Loucy (cell line): ENCODE measurements at regions not wholly inside any gene's neighbourhood (a gene's known extent, or its start where the extent isn't known, plus 50 kb on each side); places are given as distances from the start of the nearest gene placed in this dataset.

Experiments
- H2AFZ ChIP-seq: fragments of 200-600 bp; sonication (generic); 2 replicates; pipeline ENCODE4 v1.6.0; 2016; ENCODE audit warnings: antibody characterized with exemption, mild to moderate bottlenecking, low read length, moderate library complexity
- H3F3A ChIP-seq: fragments of 200-600 bp; 2 replicates; pipeline ENCODE4 v1.6.0; 2016; ENCODE audit warnings: antibody characterized with exemption, low read depth, mild to moderate bottlenecking
- H3K27me3 ChIP-seq: fragments of 200-600 bp; sonication (generic); 2 replicates; pipeline ENCODE4 v1.6.1; 2014; ENCODE audit warnings: low read length, mild to moderate bottlenecking; ENCODE audit not compliant: insufficient read depth, poor library complexity, severe bottlenecking
- H3K36me3 ChIP-seq: fragments of 200-600 bp; sonication (generic); 2 replicates; pipeline ENCODE4 v1.6.1; 2016; ENCODE audit warnings: low read length; ENCODE audit not compliant: insufficient read depth
- H3K4me1 ChIP-seq: fragments of 200-600 bp; sonication (generic); 2 replicates; pipeline ENCODE4 v1.5.1; 2014; ENCODE audit warnings: low read length, mild to moderate bottlenecking; ENCODE audit not compliant: insufficient read depth, poor library complexity, severe bottlenecking
- H3K4me2 ChIP-seq: fragments of 200-600 bp; sonication (generic); 2 replicates; pipeline ENCODE4 v1.6.0; 2014; ENCODE audit warnings: antibody characterized with exemption, low read length, low read depth, mild to moderate bottlenecking; ENCODE audit not compliant: poor library complexity, severe bottlenecking
- H3K4me3 ChIP-seq: fragments of 200-600 bp; sonication (generic); 2 replicates; pipeline ENCODE4 v1.5.1; 2014; ENCODE audit warnings: low read length, mild to moderate bottlenecking, mixed read lengths; ENCODE audit not compliant: poor library complexity, severe bottlenecking
- H3K79me2 ChIP-seq: fragments of 200-600 bp; sonication (generic); 2 replicates; pipeline ENCODE4 v1.6.1; 2014; ENCODE audit warnings: low read length; ENCODE audit not compliant: insufficient read depth
- H3K9ac ChIP-seq: fragments of 200-600 bp; sonication (generic); 2 replicates; pipeline ENCODE4 v1.6.0; 2014; ENCODE audit warnings: mild to moderate bottlenecking, low read depth, low read length, moderate library complexity; ENCODE audit not compliant: poor library complexity, severe bottlenecking
- H3K9me2 ChIP-seq: fragments of 200-600 bp; sonication (generic); replicated peaks from 2 replicates; pipeline ENCODE4 v1.6.1; 2016; ENCODE audit warnings: low read depth, low read length, mixed read lengths
- H3K9me3 ChIP-seq: fragments of 200-600 bp; sonication (generic); 2 replicates; pipeline ENCODE4 v1.6.1; 2014; ENCODE audit warnings: mild to moderate bottlenecking, antibody characterized with exemption, low read length, low read depth; ENCODE audit not compliant: insufficient read depth
- H4K20me1 ChIP-seq: fragments of 200-600 bp; sonication (generic); 2 replicates; pipeline ENCODE4 v1.6.0; 2014; ENCODE audit warnings: antibody characterized with exemption, low read length, mild to moderate bottlenecking; ENCODE audit not compliant: insufficient read depth, poor library complexity, severe bottlenecking
- CTCF ChIP-seq: fragments of 200-600 bp; sonication (generic); conservative IDR thresholded peaks from 2 replicates; pipeline ENCODE4 v1.5.1; 2014; ENCODE audit warnings: mild to moderate bottlenecking, antibody characterized with exemption, low read length
- EZH2phosphoT487 ChIP-seq: fragments of 200-600 bp; IDR thresholded peaks from 2 replicates; pipeline ENCODE4 v1.6.1; 2018; ENCODE audit warnings: antibody characterized with exemption, mild to moderate bottlenecking, moderate library complexity, borderline replicate concordance

GRCh38 chr9:129482521-129483414, 138.1 kb downstream of the C9orf50 start:
- H3K4me1 ChIP-seq: peaks cover 3% of the 10 kb centered on the region
- H4K20me1 ChIP-seq: no peaks in the 10 kb centered on the region
- TF ChIP-seq CTCF (no peak), EZH2phosphoT487 (no peak)
- H2AFZ ChIP-seq: no peak overlapping the region
- no peaks in the 10 kb centered on the region for H3K27me3 ChIP-seq
- no peaks in the 10 kb centered on the region for H3K9me2 ChIP-seq
- H3K9me3 ChIP-seq: no peaks in the 10 kb centered on the region
- no peaks in the 10 kb centered on the region for H3K36me3 ChIP-seq
- H3K79me2 ChIP-seq: no peaks in the 10 kb centered on the region
- H3K4me2 ChIP-seq: no peak overlapping the region
- no peaks in the 10 kb centered on the region for H3F3A ChIP-seq
- no peak overlapping the region for H3K9ac ChIP-seq
- no peak overlapping the region for H3K4me3 ChIP-seq

GRCh38 chr9:129481810-129482511, 138.9 kb downstream of the C9orf50 start:
- Histone ChIP-seq H3K9me3 (no peaks in the 10 kb centered on the region), H3F3A (no peaks in the 10 kb centered on the region), H2AFZ (no peak overlapping the region), H3K27me3 (no peaks in the 10 kb centered on the region), H3K4me1 (no peaks in the 10 kb centered on the region), H3K9me2 (no peaks in the 10 kb centered on the region), H3K4me2 (no peak overlapping the region), H3K9ac (no peak overlapping the region), H4K20me1 (no peaks in the 10 kb centered on the region), H3K36me3 (no peaks in the 10 kb centered on the region), H3K79me2 (no peaks in the 10 kb centered on the region), H3K4me3 (no peak overlapping the region)
- TF ChIP-seq EZH2phosphoT487 (no peak), CTCF (no peak)

- Histone ChIP-seq H3K4me2 (no peak overlapping the region), H3K27me3 (no peaks in the 10 kb centered on the region), H3K9ac (no peak overlapping the region), H3K9me3 (no peaks in the 10 kb centered on the region), H3K36me3 (no peaks in the 10 kb centered on the region), H3K4me1 (no peaks in the 10 kb centered on the region), H4K20me1 (no peaks in the 10 kb centered on the region), H3K9me2 (no peaks in the 10 kb centered on the region), H3K4me3 (no peak overlapping the region), H2AFZ (no peak overlapping the region), H3K79me2 (no peaks in the 10 kb centered on the region), H3F3A (no peaks in the 10 kb centered on the region)
- TF ChIP-seq EZH2phosphoT487: no peak
These were observed 139.5 kb downstream of the C9orf50 start for GRCh38 chr9:129481424-129481809.
